HepG2 (cell line): ENCODE measurements at regions not wholly inside any gene's neighbourhood (a gene's known extent, or its start where the extent isn't known, plus 50 kb on each side); places are given as distances from the start of the nearest gene placed in this dataset.

Source experiments
- GATA4 ChIP-seq: sonication (generic); IDR thresholded peaks from 2 replicates; pipeline ENCODE4 v1.6.1; 2016; ENCODE audit warnings: antibody characterized with exemption, low read depth, borderline replicate concordance
- GPN1 ChIP-seq: sonication (generic); formaldehyde crosslinking; IDR thresholded peaks from 2 replicates; pipeline ENCODE4 v1.5.1; 2020; ENCODE audit warnings: missing genetic modification reagents, borderline replicate concordance
- MAFK ChIP-seq, 2 experiments: IDR thresholded peaks in 1 of 2; conservative IDR thresholded peaks in 1 of 2; 2 replicates each; pipeline ENCODE4 v1.6.1; 2011; ENCODE audit warnings: improper control_type of control experiment in 2 of 2, low read length in 2 of 2
- MLXIP ChIP-seq: sonication (generic); formaldehyde crosslinking; IDR thresholded peaks from 2 replicates; pipeline ENCODE4 v1.9.0; 2021; ENCODE audit warnings: missing genetic modification reagents, borderline replicate concordance
- NR2F2 ChIP-seq: IDR thresholded peaks from 2 replicates; pipeline ENCODE4 v1.6.1; 2012; ENCODE audit warnings: low read depth, inconsistent platforms, borderline replicate concordance
- POLR2AphosphoS2 ChIP-seq: IDR thresholded peaks from 2 replicates; pipeline ENCODE4 v1.6.1; 2011; ENCODE audit warnings: low read depth, low read length, improper control_type of control experiment
- RELA ChIP-seq: sonication (generic); formaldehyde crosslinking; IDR thresholded peaks from 2 replicates; pipeline ENCODE4 v1.4.0; 2020; ENCODE audit warnings: missing genetic modification reagents
- SAP130 ChIP-seq: IDR thresholded peaks from 2 replicates; pipeline ENCODE4 v1.6.1; 2016; ENCODE audit warnings: low read depth
- TCF7L2 ChIP-seq: IDR thresholded peaks from 2 replicates; pipeline ENCODE4 v1.6.1; 2011; ENCODE audit warnings: mild to moderate bottlenecking, low read depth, low read length, moderate library complexity
- TEAD3 ChIP-seq: optimal IDR thresholded peaks from 2 replicates; pipeline ENCODE3; 2016; ENCODE audit warnings: borderline replicate concordance
- THRA ChIP-seq: sonication (generic); formaldehyde crosslinking; IDR thresholded peaks from 2 replicates; pipeline ENCODE4 v1.4.0; 2020; ENCODE audit warnings: missing genetic modification reagents, borderline replicate concordance
- TRIM24 ChIP-seq: sonication (generic); formaldehyde crosslinking; IDR thresholded peaks from 2 replicates; pipeline ENCODE4 v1.8.0; 2022; ENCODE audit warnings: mild to moderate bottlenecking, missing genetic modification reagents
- ZMYM3 ChIP-seq: sonication (generic); formaldehyde crosslinking; IDR thresholded peaks from 2 replicates; pipeline ENCODE4 v1.5.1; 2020; ENCODE audit warnings: mild to moderate bottlenecking, missing genetic modification reagents
- ZNF12 ChIP-seq: sonication (generic); formaldehyde crosslinking; IDR thresholded peaks from 2 replicates; pipeline ENCODE4 v1.5.0; 2020; ENCODE audit warnings: missing genetic modification reagents
- ZNF235 ChIP-seq: sonication (generic); formaldehyde crosslinking; IDR thresholded peaks from 2 replicates; pipeline ENCODE4 v1.8.1; 2023; ENCODE audit warnings: mild to moderate bottlenecking, missing genetic modification reagents, borderline replicate concordance
- ZNF33A ChIP-seq: sonication (generic); formaldehyde crosslinking; IDR thresholded peaks from 2 replicates; pipeline ENCODE4 v1.5.1; 2020; ENCODE audit warnings: missing genetic modification reagents, mild to moderate bottlenecking, moderate library complexity, borderline replicate concordance
- ZNF558 ChIP-seq: sonication (generic); formaldehyde crosslinking; IDR thresholded peaks from 2 replicates; pipeline ENCODE4 v1.9.0; 2022; ENCODE audit warnings: mild to moderate bottlenecking, missing genetic modification reagents, borderline replicate concordance
- ZNF563 ChIP-seq: sonication (generic); formaldehyde crosslinking; IDR thresholded peaks from 2 replicates; pipeline ENCODE4 v1.8.0; 2022; ENCODE audit warnings: mild to moderate bottlenecking, moderate library complexity, missing genetic modification reagents
- ZNF644 ChIP-seq: IDR thresholded peaks from 2 replicates; pipeline ENCODE4 v1.6.1; 2016; ENCODE audit warnings: low read depth
- TF ChIP-seq, protein P1 (sequence below): sonication (generic); formaldehyde crosslinking; IDR thresholded peaks from 2 replicates; pipeline ENCODE4 v1.5.0; 2020; ENCODE audit warnings: mild to moderate bottlenecking, missing genetic modification reagents, borderline replicate concordance

DNA sequence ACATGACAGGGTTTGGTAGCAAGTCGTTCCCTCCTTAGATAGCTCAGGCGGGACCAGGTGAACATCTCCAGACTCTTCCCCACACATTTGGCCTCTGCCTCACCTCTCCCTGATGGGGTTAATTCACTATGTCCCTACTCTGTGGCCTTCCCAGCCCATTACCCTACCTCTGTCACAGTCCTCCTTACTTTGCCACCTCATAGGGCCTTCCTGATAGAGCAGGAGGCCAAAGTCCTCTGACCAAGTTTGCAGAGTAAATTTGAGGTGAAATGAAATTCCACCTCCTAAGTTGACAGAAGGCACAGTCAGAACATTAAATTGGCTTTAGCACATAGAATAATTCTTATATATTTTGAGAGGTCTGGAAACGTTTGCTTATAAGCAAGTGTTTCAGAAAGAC lies 53.1 kb upstream of the ARMC2 start (continued):
- no peak for TF ChIP-seq MLXIP (CRISPR knock-in tag)
- no peak for TF ChIP-seq MAFK (conservative IDR thresholded peaks at IDR 0.05 in 1 of 2, IDR thresholded peaks at IDR 0.05 in 1 of 2; ENCODE audit: low read length in 2 of 2)
- TF ChIP-seq ZNF33A (CRISPR knock-in tag) = no peak
- no peak for TF ChIP-seq RELA (CRISPR knock-in tag)
- no peak for TF ChIP-seq ZNF12 (CRISPR knock-in tag)
- peak; percentile 18; the same call in 1 of the 2 replicates for TF ChIP-seq NR2F2
- TF ChIP-seq ZNF235 (CRISPR knock-in tag) = no peak
- no peak for TF ChIP-seq TRIM24 (CRISPR knock-in tag)
- TF ChIP-seq, protein P1, sequence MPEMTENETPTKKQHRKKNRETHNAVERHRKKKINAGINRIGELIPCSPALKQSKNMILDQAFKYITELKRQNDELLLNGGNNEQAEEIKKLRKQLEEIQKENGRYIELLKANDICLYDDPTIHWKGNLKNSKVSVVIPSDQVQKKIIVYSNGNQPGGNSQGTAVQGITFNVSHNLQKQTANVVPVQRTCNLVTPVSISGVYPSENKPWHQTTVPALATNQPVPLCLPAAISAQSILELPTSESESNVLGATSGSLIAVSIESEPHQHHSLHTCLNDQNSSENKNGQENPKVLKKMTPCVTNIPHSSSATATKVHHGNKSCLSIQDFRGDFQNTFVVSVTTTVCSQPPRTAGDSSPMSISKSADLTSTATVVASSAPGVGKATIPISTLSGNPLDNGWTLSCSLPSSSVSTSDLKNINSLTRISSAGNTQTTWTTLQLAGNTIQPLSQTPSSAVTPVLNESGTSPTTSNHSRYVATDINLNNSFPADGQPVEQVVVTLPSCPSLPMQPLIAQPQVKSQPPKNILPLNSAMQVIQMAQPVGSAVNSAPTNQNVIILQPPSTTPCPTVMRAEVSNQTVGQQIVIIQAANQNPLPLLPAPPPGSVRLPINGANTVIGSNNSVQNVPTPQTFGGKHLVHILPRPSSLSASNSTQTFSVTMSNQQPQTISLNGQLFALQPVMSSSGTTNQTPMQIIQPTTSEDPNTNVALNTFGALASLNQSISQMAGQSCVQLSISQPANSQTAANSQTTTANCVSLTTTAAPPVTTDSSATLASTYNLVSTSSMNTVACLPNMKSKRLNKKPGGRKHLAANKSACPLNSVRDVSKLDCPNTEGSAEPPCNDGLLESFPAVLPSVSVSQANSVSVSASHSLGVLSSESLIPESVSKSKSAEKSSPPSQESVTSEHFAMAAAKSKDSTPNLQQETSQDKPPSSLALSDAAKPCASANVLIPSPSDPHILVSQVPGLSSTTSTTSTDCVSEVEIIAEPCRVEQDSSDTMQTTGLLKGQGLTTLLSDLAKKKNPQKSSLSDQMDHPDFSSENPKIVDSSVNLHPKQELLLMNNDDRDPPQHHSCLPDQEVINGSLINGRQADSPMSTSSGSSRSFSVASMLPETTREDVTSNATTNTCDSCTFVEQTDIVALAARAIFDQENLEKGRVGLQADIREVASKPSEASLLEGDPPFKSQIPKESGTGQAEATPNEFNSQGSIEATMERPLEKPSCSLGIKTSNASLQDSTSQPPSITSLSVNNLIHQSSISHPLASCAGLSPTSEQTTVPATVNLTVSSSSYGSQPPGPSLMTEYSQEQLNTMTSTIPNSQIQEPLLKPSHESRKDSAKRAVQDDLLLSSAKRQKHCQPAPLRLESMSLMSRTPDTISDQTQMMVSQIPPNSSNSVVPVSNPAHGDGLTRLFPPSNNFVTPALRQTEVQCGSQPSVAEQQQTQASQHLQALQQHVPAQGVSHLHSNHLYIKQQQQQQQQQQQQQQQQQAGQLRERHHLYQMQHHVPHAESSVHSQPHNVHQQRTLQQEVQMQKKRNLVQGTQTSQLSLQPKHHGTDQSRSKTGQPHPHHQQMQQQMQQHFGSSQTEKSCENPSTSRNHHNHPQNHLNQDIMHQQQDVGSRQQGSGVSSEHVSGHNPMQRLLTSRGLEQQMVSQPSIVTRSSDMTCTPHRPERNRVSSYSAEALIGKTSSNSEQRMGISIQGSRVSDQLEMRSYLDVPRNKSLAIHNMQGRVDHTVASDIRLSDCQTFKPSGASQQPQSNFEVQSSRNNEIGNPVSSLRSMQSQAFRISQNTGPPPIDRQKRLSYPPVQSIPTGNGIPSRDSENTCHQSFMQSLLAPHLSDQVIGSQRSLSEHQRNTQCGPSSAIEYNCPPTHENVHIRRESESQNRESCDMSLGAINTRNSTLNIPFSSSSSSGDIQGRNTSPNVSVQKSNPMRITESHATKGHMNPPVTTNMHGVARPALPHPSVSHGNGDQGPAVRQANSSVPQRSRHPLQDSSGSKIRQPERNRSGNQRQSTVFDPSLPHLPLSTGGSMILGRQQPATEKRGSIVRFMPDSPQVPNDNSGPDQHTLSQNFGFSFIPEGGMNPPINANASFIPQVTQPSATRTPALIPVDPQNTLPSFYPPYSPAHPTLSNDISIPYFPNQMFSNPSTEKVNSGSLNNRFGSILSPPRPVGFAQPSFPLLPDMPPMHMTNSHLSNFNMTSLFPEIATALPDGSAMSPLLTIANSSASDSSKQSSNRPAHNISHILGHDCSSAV (CRISPR knock-in tag) = no peak
- 0 out of 2 replicates have a peak, but pooled peaks have one; percentile 42 for TF ChIP-seq ZNF644 (CRISPR knock-in tag)
- no peak for TF ChIP-seq ZNF563
- 0 out of 2 replicates have a peak, but pooled peaks have one; percentile 39 for TF ChIP-seq SAP130 (CRISPR knock-in tag)
- TF ChIP-seq ZMYM3 = peak; percentile 39; the same call in 1 of the 2 replicates
- TF ChIP-seq TCF7L2 = no peak
- TF ChIP-seq GATA4 = no peak
- TF ChIP-seq ZNF558 (CRISPR knock-in tag) = no peak
- TF ChIP-seq POLR2AphosphoS2 = no peak
- TF ChIP-seq GPN1 (CRISPR knock-in tag) = no peak
- peak; percentile 33 for TF ChIP-seq TEAD3 (CRISPR knock-in tag)
- 0 out of 2 replicates have a peak, but pooled peaks have one; percentile 19 for TF ChIP-seq THRA (CRISPR knock-in tag)
